H1 (cell line): ENCODE measurements at regions not wholly inside any gene's neighbourhood (a gene's known extent, or its start where the extent isn't known, plus 50 kb on each side); places are given as distances from the start of the nearest gene placed in this dataset.
"Not testable (repeated sequence)": the region's sequence is repeated elsewhere in the genome, so short reads cannot be mapped to it uniquely, and the experiment has no call there.

Experiments
- CTCF ChIA-PET: fragments of 300-600 bp; sonication (Branson Sonifier 250); formaldehyde crosslinking; loops from one replicate; lab custom pipeline; 2021; ENCODE audit not compliant: partially characterized antibody; lab: Charles Lee
- POLR2A ChIA-PET: fragments of 300-600 bp; sonication (Branson Sonifier 250); formaldehyde crosslinking; loops from one replicate; lab custom pipeline; 2021; ENCODE audit warnings: inconsistent platforms; ENCODE audit not compliant: partially characterized antibody; lab: Charles Lee
- DNase-seq, 2 experiments: peaks; one replicate each; pipeline versions ENCODE4 v3.0.0 to v3.0.0-alpha.2; 2010 to 2022; ENCODE audit warnings: low spot score in 2 of 2, low read depth in 1 of 2, mixed read lengths in 1 of 2
- FAIRE-seq: peaks from 2 replicates; lab custom pipeline; 2011; peaks lifted over from hg19 to GRCh38; lab: Jason Lieb, UNC
- H2AFZ ChIP-seq: 2 replicates; pipeline ENCODE4 v1.8.1; 2012; ENCODE audit warnings: low read length, inconsistent platforms
- H2AK5ac ChIP-seq: 2 replicates; pipeline ENCODE4 v1.6.1; 2013; ENCODE audit warnings: low read depth, low read length
- H2BK120ac ChIP-seq: replicated peaks from 2 replicates; pipeline ENCODE3; 2013; ENCODE audit warnings: low read depth, low read length, inconsistent platforms
- H2BK12ac ChIP-seq: 2 replicates; pipeline ENCODE4 v1.6.1; 2013; ENCODE audit warnings: low read depth, low read length
- H2BK15ac ChIP-seq: 2 replicates; pipeline ENCODE4 v1.6.1; 2013; ENCODE audit warnings: low read length
- H2BK20ac ChIP-seq: 2 replicates; pipeline ENCODE4 v1.6.1; 2013; ENCODE audit warnings: low read length
- H2BK5ac ChIP-seq: 2 replicates; pipeline ENCODE4 v1.6.1; 2013; ENCODE audit warnings: low read depth, low read length
- H3K14ac ChIP-seq: 2 replicates; pipeline ENCODE4 v1.6.1; 2013; ENCODE audit warnings: inconsistent platforms; ENCODE audit not compliant: insufficient read length
- H3K18ac ChIP-seq: 2 replicates; pipeline ENCODE4 v1.6.1; 2013; ENCODE audit warnings: low read length; ENCODE audit errors: extremely low read depth
- H3K23ac ChIP-seq: 2 replicates; pipeline ENCODE4 v1.6.1; 2013; ENCODE audit warnings: inconsistent platforms; ENCODE audit not compliant: insufficient read length
- H3K23me2 ChIP-seq: 2 replicates; pipeline ENCODE4 v1.6.1; 2013; ENCODE audit warnings: low read depth, low read length
- H3K27ac ChIP-seq: 2 replicates; pipeline ENCODE4 v1.6.1; 2011; ENCODE audit warnings: low read depth, low read length, inconsistent platforms
- H3K27me3 ChIP-seq, 4 experiments: replicated peaks in 1 of 4; 1 replicate in 1 of 4; 2 replicates in 3 of 4; pipeline versions ENCODE4 v1.6.1 to v1.8.1; 2011 to 2013; ENCODE audit warnings: low read length in 3 of 4, mild to moderate bottlenecking in 3 of 4, inconsistent platforms in 2 of 4, mixed read lengths in 2 of 4, moderate library complexity in 1 of 4; ENCODE audit not compliant: control insufficient read depth in 3 of 4, insufficient read depth in 3 of 4; ENCODE audit errors: extremely low read depth in 1 of 4
- H3K36me3 ChIP-seq, 4 experiments: 2 replicates each; pipeline versions ENCODE4 v1.6.1 to v1.8.1; 2011 to 2013; ENCODE audit warnings: mild to moderate bottlenecking in 4 of 4, low read length in 3 of 4, moderate library complexity in 2 of 4, control low read depth in 1 of 4, inconsistent platforms in 1 of 4; ENCODE audit not compliant: insufficient read depth in 4 of 4, control insufficient read depth in 2 of 4
- H3K4ac ChIP-seq: replicated peaks from 2 replicates; pipeline ENCODE3; 2013; ENCODE audit warnings: low read length, low read depth, mixed read lengths, inconsistent platforms; ENCODE audit not compliant: insufficient read length
- H3K4me1 ChIP-seq, 4 experiments: replicated peaks in 1 of 4; 1 replicate in 1 of 4; 2 replicates in 3 of 4; pipeline versions ENCODE4 v1.6.1 to v1.8.1; 2011 to 2013; ENCODE audit warnings: low read length in 3 of 4, inconsistent platforms in 2 of 4, mixed read lengths in 1 of 4; ENCODE audit not compliant: insufficient read depth in 4 of 4, control insufficient read depth in 3 of 4
- H3K4me2 ChIP-seq, 2 experiments: 2 replicates each; pipeline versions ENCODE4 v1.6.1 to v1.8.1; 2011 to 2013; ENCODE audit warnings: low read depth in 2 of 2, low read length in 2 of 2, control low read depth in 1 of 2, inconsistent platforms in 1 of 2, mild to moderate bottlenecking in 1 of 2; ENCODE audit not compliant: insufficient read depth in 1 of 2
- H3K4me3 ChIP-seq, 4 experiments: fragments of 200-600, 300-600 bp in 1 of 4; sonication (generic), shearing (Covaris generic), sonication (Bioruptor Twin) in 1 of 4; 2 replicates each; pipeline versions ENCODE4 v1.5.1 to v1.8.1; 2011 to 2016; ENCODE audit warnings: low read length in 4 of 4, low read depth in 3 of 4, control low read depth in 2 of 4, inconsistent platforms in 2 of 4, mild to moderate bottlenecking in 2 of 4, mixed read lengths in 1 of 4, moderate library complexity in 1 of 4; ENCODE audit not compliant: insufficient read depth in 2 of 4; ENCODE audit errors: extremely low read depth in 1 of 4
- H3K56ac ChIP-seq: replicated peaks from 2 replicates; pipeline ENCODE3; 2013; ENCODE audit warnings: low read depth, mild to moderate bottlenecking, mixed read lengths, low read length, inconsistent platforms; ENCODE audit not compliant: insufficient read length
- H3K79me1 ChIP-seq: 2 replicates; pipeline ENCODE4 v1.6.1; 2013; ENCODE audit warnings: low read depth, low read length, control low read depth
- H3K79me2 ChIP-seq, 2 experiments: 2 replicates each; pipeline versions ENCODE4 v1.6.1 to v1.8.1; 2012 to 2013; ENCODE audit warnings: low read length in 2 of 2, mild to moderate bottlenecking in 2 of 2, inconsistent platforms in 1 of 2; ENCODE audit not compliant: insufficient read depth in 2 of 2, control insufficient read depth in 1 of 2
- H3K9ac ChIP-seq, 4 experiments: replicated peaks in 1 of 4; 1 replicate in 1 of 4; 2 replicates in 3 of 4; pipeline versions ENCODE4 v1.6.1 to v1.8.1; 2011 to 2013; ENCODE audit warnings: low read depth in 3 of 4, low read length in 3 of 4, control low read depth in 2 of 4, mild to moderate bottlenecking in 2 of 4, moderate library complexity in 2 of 4, inconsistent platforms in 1 of 4; ENCODE audit errors: extremely low read depth in 1 of 4
- H3K9me3 ChIP-seq, 2 experiments: 2 replicates each; pipeline versions ENCODE4 v1.6.1 to v1.8.1; 2012 to 2013; ENCODE audit warnings: mild to moderate bottlenecking in 2 of 2, moderate library complexity in 2 of 2, control low read depth in 1 of 2, inconsistent platforms in 1 of 2, low read depth in 1 of 2, low read length in 1 of 2, mixed read lengths in 1 of 2; ENCODE audit not compliant: insufficient read depth in 2 of 2
- H4K20me1 ChIP-seq, 2 experiments: replicated peaks in 1 of 2; 2 replicates each; pipeline versions ENCODE3 to v1.8.1; 2011 to 2013; ENCODE audit warnings: inconsistent platforms in 2 of 2, low read length in 2 of 2, mild to moderate bottlenecking in 1 of 2; ENCODE audit not compliant: insufficient read depth in 2 of 2, control insufficient read depth in 1 of 2
- H4K5ac ChIP-seq: 2 replicates; pipeline ENCODE4 v1.6.1; 2013; ENCODE audit warnings: low read length, low read depth, mixed read lengths, inconsistent platforms; ENCODE audit not compliant: insufficient read length
- H4K8ac ChIP-seq: 2 replicates; pipeline ENCODE4 v1.8.0; 2013; ENCODE audit warnings: mild to moderate bottlenecking, moderate library complexity, low read length, inconsistent platforms; ENCODE audit not compliant: insufficient read depth; ENCODE audit errors: extremely low read depth
- H4K91ac ChIP-seq: replicated peaks from 2 replicates; pipeline ENCODE3; 2013; ENCODE audit warnings: low read length, mixed read lengths, inconsistent platforms; ENCODE audit not compliant: insufficient read length
- WGBS, 2 experiments: shearing (Covaris generic) in 1 of 2; methylation state at CpG; one replicate each; pipeline versions ENCODE4 v1.1.6 to v1.1.7; 2013 to 2015; ENCODE audit warnings: low lambda C conversion rate in 2 of 2, mixed read lengths in 2 of 2, inconsistent platforms in 1 of 2, low coverage in 1 of 2, missing lambda C conversion rate in 1 of 2; ENCODE audit not compliant: insufficient replicate concordance in 2 of 2, insufficient coverage in 1 of 2, insufficient read length in 1 of 2; ENCODE audit errors: extremely low coverage in 1 of 2, missing lambda C conversion rate in 1 of 2; 5-methylcytosine and 5-hydroxymethylcytosine counted together

GRCh38 chr7:76849887-76850563, 182.1 kb downstream of the SPDYE17 start:
- H3K14ac ChIP-seq, H2AK5ac ChIP-seq, H3K27ac ChIP-seq, H4K20me1 ChIP-seq, H2BK5ac ChIP-seq, H3K4me1 ChIP-seq, POLR2A ChIA-PET, H3K36me3 ChIP-seq, H3K56ac ChIP-seq, H3K4me3 ChIP-seq, H4K8ac ChIP-seq, H3K4me2 ChIP-seq, DNase-seq, H3K79me1 ChIP-seq, H4K91ac ChIP-seq, H2AFZ ChIP-seq, H3K9ac ChIP-seq, FAIRE-seq, H3K79me2 ChIP-seq, H3K23me2 ChIP-seq, H2BK15ac ChIP-seq, H4K5ac ChIP-seq, H3K9me3 ChIP-seq, H2BK120ac ChIP-seq, H3K27me3 ChIP-seq, H3K4ac ChIP-seq, H2BK20ac ChIP-seq, CTCF ChIA-PET, H3K23ac ChIP-seq, H3K18ac ChIP-seq, H2BK12ac ChIP-seq: not testable (repeated sequence)
- WGBS, 2 experiments, result 93% methylated on average over 2 of the region's 2 CpGs; no CpG with 5 or more reads in 1 of the 2 experiments

GRCh38 chr7:76839879-76840278, 192.3 kb downstream of the SPDYE17 start:
- not testable (repeated sequence) for H3K9me3 ChIP-seq

More at GRCh38 chr7:76839879-76840278, 192.3 kb downstream of the SPDYE17 start:
- H3K4me3 ChIP-seq, H3K23me2 ChIP-seq, H3K56ac ChIP-seq, H3K27me3 ChIP-seq, H3K36me3 ChIP-seq, H3K4me2 ChIP-seq, H2BK120ac ChIP-seq, H2BK5ac ChIP-seq, H2BK15ac ChIP-seq, H3K9ac ChIP-seq, H3K4me1 ChIP-seq, H3K18ac ChIP-seq, H3K27ac ChIP-seq, H3K14ac ChIP-seq, H3K4ac ChIP-seq, H3K79me2 ChIP-seq, H2BK20ac ChIP-seq, H4K5ac ChIP-seq, DNase-seq, H4K91ac ChIP-seq, H2BK12ac ChIP-seq, POLR2A ChIA-PET, H4K20me1 ChIP-seq, H4K8ac ChIP-seq, CTCF ChIA-PET, H3K23ac ChIP-seq, H3K79me1 ChIP-seq, H2AK5ac ChIP-seq, H2AFZ ChIP-seq: not testable (repeated sequence)
- 94% methylated on average over 3 of the region's 3 CpGs; no CpG with 5 or more reads in 1 of the 2 experiments for WGBS, 2 experiments
- FAIRE-seq, result peak; percentile 13
